Esophagus muscularis mucosa (tissue), 4 donors: ENCODE measurements at regions not wholly inside any gene's neighbourhood (a gene's known extent, or its start where the extent isn't known, plus 50 kb on each side); places are given as distances from the start of the nearest gene placed in this dataset.
"Not testable (repeated sequence)": the region's sequence is repeated elsewhere in the genome, so short reads cannot be mapped to it uniquely, and the experiment has no call there.

ENCODE experiments used
- DNase-seq: peaks from one replicate; pipeline ENCODE4 v3.0.0-alpha.2; 2017; ENCODE audit errors: extremely low spot score
- H3K27ac ChIP-seq, 4 donors: fragments of 200-600 bp; sonication (generic); replicated peaks in 1 of 4; 1 replicate in 3 of 4; 2 replicates in 1 of 4; pipeline ENCODE4 v1.5.1; 2016 to 2019; ENCODE audit warnings: mild to moderate bottlenecking in 1 of 4
- H3K27me3 ChIP-seq, 4 donors: fragments of 200-600 bp; sonication (generic); one replicate each; pipeline versions ENCODE4 v1.5.1 to v1.6.0; 2016 to 2019
- H3K36me3 ChIP-seq, 4 donors: fragments of 200-600 bp; sonication (generic); one replicate each; pipeline ENCODE4 v1.5.1; 2016 to 2019
- H3K4me1 ChIP-seq, 4 donors: fragments of 200-600 bp; sonication (generic); one replicate each; pipeline ENCODE4 v1.5.1; 2016 to 2019
- H3K4me3 ChIP-seq, 4 donors: fragments of 200-600 bp; sonication (generic); 1 replicate in 2 of 4; 2 replicates in 2 of 4; pipeline ENCODE4 v1.5.1; 2016 to 2019; ENCODE audit warnings: mild to moderate bottlenecking in 4 of 4, moderate library complexity in 1 of 4
- H3K9me3 ChIP-seq, 4 donors: fragments of 200-600 bp; sonication (generic); 1 replicate in 3 of 4; 2 replicates in 1 of 4; pipeline ENCODE4 v1.5.1; 2016 to 2019
- CTCF ChIP-seq, 3 experiments: fragments of 200-600 bp in 2 of 3; fragments of 450-650 bp in 1 of 3; sonication (generic) in 2 of 3; IDR thresholded peaks; one replicate each; pipeline ENCODE4 v1.5.1; 2017 to 2019; ENCODE audit warnings: antibody characterized with exemption in 3 of 3, mild to moderate bottlenecking in 2 of 3, moderate library complexity in 1 of 3
- EP300 ChIP-seq: sonication (generic); formaldehyde crosslinking; IDR thresholded peaks from one replicate; pipeline ENCODE4 v1.6.1; 2017; ENCODE audit warnings: antibody characterized with exemption
- POLR2A ChIP-seq: fragments of 450-650 bp; IDR thresholded peaks from one replicate; pipeline ENCODE4 v1.6.1; 2017; ENCODE audit warnings: antibody characterized with exemption, moderate library complexity, mild to moderate bottlenecking, low read depth
- POLR2AphosphoS5 ChIP-seq, 2 donors: sonication (generic); formaldehyde crosslinking; IDR thresholded peaks; one replicate each; pipeline ENCODE4 v1.6.1; 2017; ENCODE audit warnings: antibody characterized with exemption in 2 of 2
- WGBS: methylation state at CpG from one replicate; pipeline ENCODE4 v1.1.5; 2018; 5-methylcytosine and 5-hydroxymethylcytosine counted together
- intact Hi-C: fragments of 100-400 bp; cut with DNase I; formaldehyde crosslinking; loops from one replicate; pipeline ENCODE4 v1.15.1; 2023

GRCh38 chr17:53765609-53766008 lies 57.1 kb upstream of the KIF2B start:
- Histone ChIP-seq H3K4me3 (no peak overlapping the region), H3K27ac (no peak overlapping the region), H3K4me1 (no peaks in the 10 kb centered on the region), H3K27me3 (no peaks in the 10 kb centered on the region), H3K36me3 (no peaks in the 10 kb centered on the region), H3K9me3 (no peaks in the 10 kb centered on the region)
- no peak for TF ChIP-seq POLR2A
- WGBS, result 86% methylated on average over 1 of the region's 1 CpG
- intact Hi-C loops, result no loop called here
- DNase-seq, result no peak

- Histone ChIP-seq H3K9me3 (no peaks in the 10 kb centered on the region), H3K4me3 (no peak overlapping the region), H3K4me1 (no peaks in the 10 kb centered on the region), H3K27ac (no peak overlapping the region), H3K36me3 (no peaks in the 10 kb centered on the region), H3K27me3 (no peaks in the 10 kb centered on the region)
- DNase-seq, result no peak
- intact Hi-C loops, result no loop called here
- 88% methylated on average over 2 of the region's 2 CpGs for WGBS
- TF ChIP-seq POLR2AphosphoS5 (IDR thresholded peaks at IDR 0.05) (no peak), POLR2A (no peak), EP300 (no peak)
These were observed 57.6 kb upstream of the KIF2B start for GRCh38 chr17:53765129-53765528.

GRCh38 chr17:53757559-53757958 lies 65.2 kb upstream of the KIF2B start:
- intact Hi-C loops, result no loop called here
- no peak for DNase-seq
- TF ChIP-seq POLR2AphosphoS5 (IDR thresholded peaks at IDR 0.05) (no peak), EP300 (no peak), POLR2A (no peak), CTCF (IDR thresholded peaks at IDR 0.05) (no peak)
- Histone ChIP-seq H3K4me3 (no peak overlapping the region), H3K36me3 (no peaks in the 10 kb centered on the region), H3K9me3 (no peaks in the 10 kb centered on the region), H3K27ac (no peak overlapping the region), H3K4me1 (no peaks in the 10 kb centered on the region), H3K27me3 (no peaks in the 10 kb centered on the region)
- 95% methylated on average over 19 of the region's 22 CpGs for WGBS

GRCh38 chr17:53757116-53757515 lies 65.6 kb upstream of the KIF2B start:
- intact Hi-C loops, result not testable (repeated sequence)

GRCh38 chr17:53749178-53749577 lies 73.5 kb upstream of the KIF2B start:
- peaks cover 0 to 4% (median 0%) of the 10 kb centered on the region in 4 donors for H3K9me3 ChIP-seq
- no peaks in the 10 kb centered on the region for H3K36me3 ChIP-seq
- no peak overlapping the region for H3K4me3 ChIP-seq
- no peak for TF ChIP-seq CTCF (IDR thresholded peaks at IDR 0.05)
- no peak for TF ChIP-seq POLR2AphosphoS5 (IDR thresholded peaks at IDR 0.05)
- TF ChIP-seq POLR2A, result no peak
- TF ChIP-seq EP300, result no peak
- no peak overlapping the region for H3K27ac ChIP-seq
- no peaks in the 10 kb centered on the region for H3K4me1 ChIP-seq
- H3K27me3 ChIP-seq, result no peaks in the 10 kb centered on the region
- DNase-seq, result no peak
- WGBS, result 67% methylated on average over 1 of the region's 1 CpG
- intact Hi-C loops, result no loop called here

More at GRCh38 chr17:53757116-53757515, 65.6 kb upstream of the KIF2B start:
- not testable (repeated sequence) for H3K4me1 ChIP-seq, H3K4me3 ChIP-seq, H3K27me3 ChIP-seq, H3K36me3 ChIP-seq, H3K9me3 ChIP-seq, DNase-seq, H3K27ac ChIP-seq
- 100% methylated on average over 2 of the region's 20 CpGs for WGBS

GRCh38 chr17:53748159-53748820 lies 74.4 kb upstream of the KIF2B start:
- H3K27me3 ChIP-seq, H3K4me1 ChIP-seq, DNase-seq, intact Hi-C loops, H3K9me3 ChIP-seq, H3K36me3 ChIP-seq, H3K27ac ChIP-seq, H3K4me3 ChIP-seq: not testable (repeated sequence)
- 59% methylated on average over 11 of the region's 11 CpGs for WGBS

- intact Hi-C loops, result no loop called here
These were observed 82.4 kb upstream of the KIF2B start for GRCh38 chr17:53740312-53740711.

More at GRCh38 chr17:53740312-53740711, 82.4 kb upstream of the KIF2B start:
- Histone ChIP-seq H3K4me1 (no peaks in the 10 kb centered on the region), H3K4me3 (no peak overlapping the region), H3K27me3 (no peaks in the 10 kb centered on the region), H3K36me3 (no peaks in the 10 kb centered on the region), H3K27ac (no peak overlapping the region), H3K9me3 (no peaks in the 10 kb centered on the region)
- TF ChIP-seq EP300, result no peak
- no peak for TF ChIP-seq POLR2AphosphoS5 (IDR thresholded peaks at IDR 0.05)
- no peak for TF ChIP-seq POLR2A
- TF ChIP-seq CTCF (IDR thresholded peaks at IDR 0.05), result no peak
- no peak for DNase-seq
- WGBS, result 93% methylated on average over 1 of the region's 1 CpG
